Liver (tissue), 3 donors: ENCODE measurements at regions not wholly inside any gene's neighbourhood (a gene's known extent, or its start where the extent isn't known, plus 50 kb on each side); places are given as distances from the start of the nearest gene placed in this dataset.

Experiments
- EGR1 ChIP-seq, 2 donors: IDR thresholded peaks; 2 replicates each; pipeline ENCODE4 v1.6.1; 2016 to 2018; ENCODE audit warnings: antibody characterized with exemption in 2 of 2, low read depth in 2 of 2
- TAF1 ChIP-seq: conservative IDR thresholded peaks from 2 replicates; pipeline ENCODE4 v1.6.1; 2016; ENCODE audit warnings: antibody characterized with exemption, mild to moderate bottlenecking
- YY1 ChIP-seq: IDR thresholded peaks from 2 replicates; pipeline ENCODE4 v1.6.1; 2016; ENCODE audit warnings: antibody characterized with exemption, mild to moderate bottlenecking
- TF ChIP-seq, protein P1 (sequence below): fragments of 150-350 bp; IDR thresholded peaks from 2 replicates; pipeline ENCODE4 v1.5.1; 2017; ENCODE audit warnings: improper control_type of control experiment, low read depth, low read length; ENCODE audit not compliant: missing input control
- TF ChIP-seq, protein P2 (sequence below): IDR thresholded peaks from 2 replicates; pipeline ENCODE4 v1.6.1; 2016; ENCODE audit warnings: antibody characterized with exemption, mild to moderate bottlenecking
- TF ChIP-seq, protein P3 (sequence below): IDR thresholded peaks from 2 replicates; pipeline ENCODE4 v1.6.1; 2016; ENCODE audit warnings: antibody characterized with exemption
- TF ChIP-seq, protein P4 (sequence below): IDR thresholded peaks from 2 replicates; pipeline ENCODE4 v1.6.1; 2016; ENCODE audit warnings: antibody characterized with exemption
- donor health status: healthy.
- donor health status: healthy.

DNA sequence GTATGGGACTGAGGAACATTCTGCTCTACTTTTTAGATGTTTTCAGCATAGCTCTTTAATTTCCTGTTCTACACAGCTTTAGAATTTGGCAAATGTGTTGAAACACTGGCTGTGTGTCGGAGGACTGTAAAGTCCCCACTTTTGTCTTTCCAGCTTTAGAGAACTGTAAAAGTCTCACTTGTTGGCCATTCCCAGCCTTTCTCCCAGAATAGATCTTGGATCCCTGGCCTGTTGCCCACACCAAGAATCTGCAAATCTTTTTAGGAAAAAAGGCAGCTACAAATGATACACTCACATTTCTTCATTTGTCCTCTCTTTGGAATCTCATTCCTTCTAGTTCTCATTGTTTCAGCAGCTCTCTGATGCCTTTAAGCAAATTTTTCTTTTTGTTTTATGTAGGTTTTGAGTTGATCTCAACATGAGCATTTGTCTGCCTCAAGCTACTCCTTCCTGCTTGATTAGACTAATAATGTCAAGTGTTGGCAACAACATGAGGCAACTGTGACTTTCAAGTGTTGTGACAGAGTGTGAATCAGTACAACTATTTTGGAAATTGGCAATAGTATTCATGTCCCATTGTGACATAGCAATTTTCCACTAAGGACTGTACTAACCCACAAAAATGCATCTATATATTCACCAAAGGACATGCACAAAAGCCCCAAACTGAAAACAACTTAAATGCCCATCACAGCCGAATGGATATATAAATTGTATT is 610.8 kb downstream of the EPHA4 start:
- TF ChIP-seq, protein P1, sequence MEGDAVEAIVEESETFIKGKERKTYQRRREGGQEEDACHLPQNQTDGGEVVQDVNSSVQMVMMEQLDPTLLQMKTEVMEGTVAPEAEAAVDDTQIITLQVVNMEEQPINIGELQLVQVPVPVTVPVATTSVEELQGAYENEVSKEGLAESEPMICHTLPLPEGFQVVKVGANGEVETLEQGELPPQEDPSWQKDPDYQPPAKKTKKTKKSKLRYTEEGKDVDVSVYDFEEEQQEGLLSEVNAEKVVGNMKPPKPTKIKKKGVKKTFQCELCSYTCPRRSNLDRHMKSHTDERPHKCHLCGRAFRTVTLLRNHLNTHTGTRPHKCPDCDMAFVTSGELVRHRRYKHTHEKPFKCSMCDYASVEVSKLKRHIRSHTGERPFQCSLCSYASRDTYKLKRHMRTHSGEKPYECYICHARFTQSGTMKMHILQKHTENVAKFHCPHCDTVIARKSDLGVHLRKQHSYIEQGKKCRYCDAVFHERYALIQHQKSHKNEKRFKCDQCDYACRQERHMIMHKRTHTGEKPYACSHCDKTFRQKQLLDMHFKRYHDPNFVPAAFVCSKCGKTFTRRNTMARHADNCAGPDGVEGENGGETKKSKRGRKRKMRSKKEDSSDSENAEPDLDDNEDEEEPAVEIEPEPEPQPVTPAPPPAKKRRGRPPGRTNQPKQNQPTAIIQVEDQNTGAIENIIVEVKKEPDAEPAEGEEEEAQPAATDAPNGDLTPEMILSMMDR, result no peak
- TF ChIP-seq, protein P2, sequence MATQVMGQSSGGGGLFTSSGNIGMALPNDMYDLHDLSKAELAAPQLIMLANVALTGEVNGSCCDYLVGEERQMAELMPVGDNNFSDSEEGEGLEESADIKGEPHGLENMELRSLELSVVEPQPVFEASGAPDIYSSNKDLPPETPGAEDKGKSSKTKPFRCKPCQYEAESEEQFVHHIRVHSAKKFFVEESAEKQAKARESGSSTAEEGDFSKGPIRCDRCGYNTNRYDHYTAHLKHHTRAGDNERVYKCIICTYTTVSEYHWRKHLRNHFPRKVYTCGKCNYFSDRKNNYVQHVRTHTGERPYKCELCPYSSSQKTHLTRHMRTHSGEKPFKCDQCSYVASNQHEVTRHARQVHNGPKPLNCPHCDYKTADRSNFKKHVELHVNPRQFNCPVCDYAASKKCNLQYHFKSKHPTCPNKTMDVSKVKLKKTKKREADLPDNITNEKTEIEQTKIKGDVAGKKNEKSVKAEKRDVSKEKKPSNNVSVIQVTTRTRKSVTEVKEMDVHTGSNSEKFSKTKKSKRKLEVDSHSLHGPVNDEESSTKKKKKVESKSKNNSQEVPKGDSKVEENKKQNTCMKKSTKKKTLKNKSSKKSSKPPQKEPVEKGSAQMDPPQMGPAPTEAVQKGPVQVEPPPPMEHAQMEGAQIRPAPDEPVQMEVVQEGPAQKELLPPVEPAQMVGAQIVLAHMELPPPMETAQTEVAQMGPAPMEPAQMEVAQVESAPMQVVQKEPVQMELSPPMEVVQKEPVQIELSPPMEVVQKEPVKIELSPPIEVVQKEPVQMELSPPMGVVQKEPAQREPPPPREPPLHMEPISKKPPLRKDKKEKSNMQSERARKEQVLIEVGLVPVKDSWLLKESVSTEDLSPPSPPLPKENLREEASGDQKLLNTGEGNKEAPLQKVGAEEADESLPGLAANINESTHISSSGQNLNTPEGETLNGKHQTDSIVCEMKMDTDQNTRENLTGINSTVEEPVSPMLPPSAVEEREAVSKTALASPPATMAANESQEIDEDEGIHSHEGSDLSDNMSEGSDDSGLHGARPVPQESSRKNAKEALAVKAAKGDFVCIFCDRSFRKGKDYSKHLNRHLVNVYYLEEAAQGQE, result no peak
- TF ChIP-seq, protein P3, sequence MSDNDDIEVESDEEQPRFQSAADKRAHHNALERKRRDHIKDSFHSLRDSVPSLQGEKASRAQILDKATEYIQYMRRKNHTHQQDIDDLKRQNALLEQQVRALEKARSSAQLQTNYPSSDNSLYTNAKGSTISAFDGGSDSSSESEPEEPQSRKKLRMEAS, result no peak
- TF ChIP-seq YY1 (no peak), TAF1 (no peak), EGR1 (IDR thresholded peaks at IDR 0.05; ENCODE audit: low read depth in 2 of 2) (no peak)
- TF ChIP-seq, protein P4, sequence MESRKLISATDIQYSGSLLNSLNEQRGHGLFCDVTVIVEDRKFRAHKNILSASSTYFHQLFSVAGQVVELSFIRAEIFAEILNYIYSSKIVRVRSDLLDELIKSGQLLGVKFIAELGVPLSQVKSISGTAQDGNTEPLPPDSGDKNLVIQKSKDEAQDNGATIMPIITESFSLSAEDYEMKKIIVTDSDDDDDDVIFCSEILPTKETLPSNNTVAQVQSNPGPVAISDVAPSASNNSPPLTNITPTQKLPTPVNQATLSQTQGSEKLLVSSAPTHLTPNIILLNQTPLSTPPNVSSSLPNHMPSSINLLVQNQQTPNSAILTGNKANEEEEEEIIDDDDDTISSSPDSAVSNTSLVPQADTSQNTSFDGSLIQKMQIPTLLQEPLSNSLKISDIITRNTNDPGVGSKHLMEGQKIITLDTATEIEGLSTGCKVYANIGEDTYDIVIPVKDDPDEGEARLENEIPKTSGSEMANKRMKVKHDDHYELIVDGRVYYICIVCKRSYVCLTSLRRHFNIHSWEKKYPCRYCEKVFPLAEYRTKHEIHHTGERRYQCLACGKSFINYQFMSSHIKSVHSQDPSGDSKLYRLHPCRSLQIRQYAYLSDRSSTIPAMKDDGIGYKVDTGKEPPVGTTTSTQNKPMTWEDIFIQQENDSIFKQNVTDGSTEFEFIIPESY, result no peak
